B cell (primary cell): ENCODE measurements at regions not wholly inside any gene's neighbourhood (a gene's known extent, or its start where the extent isn't known, plus 50 kb on each side); places are given as distances from the start of the nearest gene placed in this dataset.

Experiments used
- ATAC-seq: fragments of 200-7000 bp; cut with Tn5 transposase; one replicate; pipeline ENCODE4 v1.10.0; 2021; ENCODE audit warnings: low read depth, mild to moderate bottlenecking, moderate number of reproducible peaks, moderate library complexity
- CTCF ChIA-PET: fragments of 350-600 bp; sonication (Branson Sonifier 250); formaldehyde crosslinking; loops from one replicate; lab custom pipeline; 2021; ENCODE audit warnings: antibody characterized with exemption, inconsistent platforms; lab: Charles Lee
- POLR2A ChIA-PET: fragments of 350-600 bp; sonication (Branson Sonifier 250); formaldehyde crosslinking; loops from one replicate; lab custom pipeline; 2021; ENCODE audit warnings: antibody characterized with exemption; lab: Charles Lee
- DNase-seq: peaks from one replicate; pipeline ENCODE4 v3.0.0; 2013
- H2AFZ ChIP-seq: 2 replicates; pipeline ENCODE4 v1.6.1; 2012; ENCODE audit warnings: mild to moderate bottlenecking, low read depth, low read length; ENCODE audit not compliant: insufficient read depth, poor library complexity, severe bottlenecking
- H3K27ac ChIP-seq, 2 donors: 1 replicate in 1 of 2; 2 replicates in 1 of 2; pipeline ENCODE4 v1.5.1; 2012 to 2013; ENCODE audit warnings: low read length in 2 of 2, mild to moderate bottlenecking in 2 of 2, moderate library complexity in 1 of 2
- H3K27me3 ChIP-seq, 4 experiments: fragments of 200-600 bp in 1 of 4; sonication (generic) in 1 of 4; replicated peaks in 1 of 4; 1 replicate in 2 of 4; 2 replicates in 2 of 4; pipeline versions ENCODE4 v1.6.1 to v1.7.0; 2013 to 2016; ENCODE audit warnings: low read length in 3 of 4, mild to moderate bottlenecking in 2 of 4, mixed read lengths in 1 of 4, moderate library complexity in 1 of 4; ENCODE audit not compliant: insufficient read depth in 4 of 4, control insufficient read depth in 3 of 4; ENCODE audit errors: control extremely low read depth in 1 of 4
- H3K36me3 ChIP-seq, 2 experiments: replicated peaks in 1 of 2; 1 replicate in 1 of 2; 2 replicates in 1 of 2; pipeline versions ENCODE4 v1.6.1 to v1.7.1; 2013; ENCODE audit warnings: low read length in 1 of 2; ENCODE audit not compliant: insufficient read depth in 2 of 2, control insufficient read depth in 1 of 2; ENCODE audit errors: control extremely low read depth in 1 of 2, extremely low read depth in 1 of 2
- H3K4me1 ChIP-seq, 2 donors: fragments of 200-600 bp in 1 of 2; sonication (generic) in 1 of 2; 1 replicate in 1 of 2; 2 replicates in 1 of 2; pipeline versions ENCODE4 v1.5.1 to v1.6.1; 2013 to 2017; ENCODE audit warnings: low read length in 2 of 2; ENCODE audit not compliant: control insufficient read depth in 2 of 2, insufficient read depth in 2 of 2
- H3K4me2 ChIP-seq: replicated peaks from 2 replicates; pipeline ENCODE3; 2012; ENCODE audit warnings: mild to moderate bottlenecking, low read depth, low read length; ENCODE audit not compliant: poor library complexity, severe bottlenecking
- H3K4me3 ChIP-seq, 5 experiments: fragments of 200-600 bp in 1 of 5; sonication (generic) in 1 of 5; 1 replicate in 3 of 5; 2 replicates in 2 of 5; pipeline versions ENCODE4 v1.5.1 to v1.7.0; 2011 to 2016; ENCODE audit warnings: low read length in 4 of 5, mild to moderate bottlenecking in 4 of 5, low read depth in 2 of 5, control low read depth in 1 of 5, moderate library complexity in 1 of 5; ENCODE audit not compliant: insufficient read depth in 1 of 5; ENCODE audit errors: control extremely low read depth in 1 of 5, extremely low read depth in 1 of 5
- H3K79me2 ChIP-seq: fragments of 200-600 bp; sonication (generic); one replicate; pipeline ENCODE4 v1.6.0; 2016; ENCODE audit warnings: low read length; ENCODE audit not compliant: control insufficient read depth, insufficient read depth
- H3K9ac ChIP-seq: fragments of 200-600 bp; sonication (generic); 2 replicates; pipeline ENCODE4 v1.6.1; 2017; ENCODE audit warnings: mild to moderate bottlenecking, low read length, moderate library complexity
- H3K9me3 ChIP-seq, 3 donors: one replicate each; pipeline versions ENCODE4 v1.6.1 to v1.7.1; 2013; ENCODE audit warnings: low read length in 2 of 3; ENCODE audit not compliant: control insufficient read depth in 2 of 3, insufficient read depth in 1 of 3; ENCODE audit errors: control extremely low read depth in 1 of 3
- H4K20me1 ChIP-seq: 2 replicates; pipeline ENCODE4 v1.6.0; 2012; ENCODE audit warnings: mild to moderate bottlenecking, low read length; ENCODE audit not compliant: insufficient read depth, control insufficient read depth, poor library complexity, severe bottlenecking
- H3K27ac Mint-ChIP-seq: one replicate; pipeline ENCODE4 v1.8.0; 2021; ENCODE audit warnings: mixed read lengths
- H3K27me3 Mint-ChIP-seq: one replicate; pipeline ENCODE4 v1.8.0; 2021; ENCODE audit warnings: mixed read lengths
- H3K4me1 Mint-ChIP-seq: one replicate; pipeline ENCODE4 v1.8.0; 2021; ENCODE audit warnings: mixed read lengths
- H3K4me3 Mint-ChIP-seq: one replicate; pipeline ENCODE4 v1.8.0; 2021; ENCODE audit warnings: mixed read lengths
- H3K9me3 Mint-ChIP-seq: one replicate; pipeline ENCODE4 v1.8.0; 2022; ENCODE audit warnings: mixed read lengths; ENCODE audit not compliant: insufficient read depth
- CTCF ChIP-seq: fragments of 200-600 bp; IDR thresholded peaks from one replicate; pipeline ENCODE4 v1.8.0; 2022; ENCODE audit warnings: antibody characterized with exemption, mild to moderate bottlenecking
- EZH2 ChIP-seq: IDR thresholded peaks from 2 replicates; pipeline ENCODE4 v1.6.1; 2012; ENCODE audit warnings: borderline replicate concordance, low read depth, mild to moderate bottlenecking, moderate library complexity, low read length; ENCODE audit not compliant: insufficient read depth, poor library complexity, severe bottlenecking
- WGBS: methylation state at CpG from one replicate; pipeline ENCODE4 v1.1.5; 2013; ENCODE audit warnings: missing lambda C conversion rate; ENCODE audit not compliant: insufficient coverage; 5-methylcytosine and 5-hydroxymethylcytosine counted together
- intact Hi-C: fragments of 100-400 bp; cut with micrococcal nuclease; formaldehyde crosslinking; loops from one replicate; pipeline ENCODE4 v1.10.0; 2022

DNA sequence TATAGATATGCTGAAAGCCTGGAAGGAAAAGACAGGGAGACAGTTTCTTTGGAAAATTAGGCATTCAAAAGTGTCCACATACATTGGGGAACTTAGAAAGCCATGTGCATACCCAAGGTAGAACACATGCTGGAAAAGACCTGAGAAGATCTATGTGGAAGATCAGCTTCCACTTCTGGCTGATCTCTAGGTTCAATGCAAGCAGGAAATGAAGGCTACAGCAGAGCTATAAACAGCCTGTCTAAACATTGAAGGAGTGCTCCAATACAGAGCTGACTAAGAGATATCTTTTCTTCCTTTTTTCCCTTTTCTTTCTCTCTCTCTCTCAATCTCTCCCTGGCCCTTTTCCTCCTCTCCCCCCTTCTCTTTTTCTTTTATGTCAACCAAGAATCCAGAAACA, 73.6 kb upstream of the TCF12 start:
- ChIA-PET POLR2A (no interaction called here), CTCF (no interaction called here)
- Histone ChIP-seq H4K20me1 (no peaks in the 10 kb centered on the region), H3K4me2 (no peak overlapping the region), H3K4me3 (no peak overlapping the region), H3K79me2 (no peaks in the 10 kb centered on the region), H3K9ac (no peak overlapping the region), H3K9me3 (no peaks in the 10 kb centered on the region), H3K4me1 (no peaks in the 10 kb centered on the region), H3K36me3 (no peaks in the 10 kb centered on the region), H3K27ac (no peak overlapping the region), H2AFZ (no peak overlapping the region), H3K27me3 (peaks cover 0 to 2% (median 0%) of the 10 kb centered on the region in 4 experiments)
- ATAC-seq, result no peak
- TF ChIP-seq CTCF (no peak), EZH2 (no peak)
- Mint-ChIP-seq H3K9me3 (no peaks in the 10 kb centered on the region), H3K27me3 (no peaks in the 10 kb centered on the region), H3K4me3 (no peak overlapping the region), H3K4me1 (peaks cover 3% of the 10 kb centered on the region), H3K27ac (no peak overlapping the region)
- intact Hi-C loops, result no loop called here
- DNase-seq, result no peak

DNA sequence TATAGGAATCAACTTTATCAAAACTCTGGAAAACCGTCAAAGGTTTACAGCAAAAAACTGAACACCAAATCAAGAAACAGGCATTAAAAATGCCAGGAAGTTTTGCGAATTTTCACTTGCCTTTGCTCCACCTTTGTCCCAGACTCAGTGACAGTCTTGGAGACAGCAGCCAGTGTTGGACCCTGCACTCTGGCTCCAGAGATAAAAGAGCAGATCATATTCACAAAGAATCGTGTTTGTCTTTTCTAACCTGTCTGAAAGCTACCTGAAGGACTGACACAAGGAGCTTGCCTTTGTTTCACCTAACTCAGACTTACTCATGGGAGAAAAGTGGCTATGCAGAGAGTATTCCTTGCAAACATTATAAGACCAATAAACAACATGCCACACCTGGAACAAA, 74.0 kb upstream of the TCF12 start:
- DNase-seq (no peak), ATAC-seq (no peak)
- H3K9ac ChIP-seq, result no peak overlapping the region
- no peaks in the 10 kb centered on the region for H3K4me1 ChIP-seq
- no peak overlapping the region for H2AFZ ChIP-seq
- no peaks in the 10 kb centered on the region for H3K9me3 ChIP-seq
- WGBS, result 95% methylated on average over 2 of the region's 3 CpGs
- H3K79me2 ChIP-seq, result no peaks in the 10 kb centered on the region
- H3K27ac Mint-ChIP-seq, result no peak overlapping the region
- no peak overlapping the region for H3K4me3 Mint-ChIP-seq
- no peak overlapping the region for H3K4me3 ChIP-seq
- TF ChIP-seq CTCF (no peak), EZH2 (no peak)
- ChIA-PET CTCF (no interaction called here), POLR2A (no interaction called here)
- no peaks in the 10 kb centered on the region for H3K36me3 ChIP-seq
- H3K9me3 Mint-ChIP-seq, result no peaks in the 10 kb centered on the region
- H3K27me3 Mint-ChIP-seq, result no peaks in the 10 kb centered on the region
- H3K27ac ChIP-seq, result no peak overlapping the region
- peaks cover 6% of the 10 kb centered on the region for H3K4me1 Mint-ChIP-seq
- H4K20me1 ChIP-seq, result no peaks in the 10 kb centered on the region
- H3K4me2 ChIP-seq, result no peak overlapping the region
- H3K27me3 ChIP-seq, result no peaks in the 10 kb centered on the region
- intact Hi-C loops, result no loop called here
